ENCODE measurements at regions not wholly inside any gene's neighbourhood (a gene's known extent, or its start where the extent isn't known, plus 50 kb on each side); places are given as distances from the start of the nearest gene placed in this dataset.

DNA sequence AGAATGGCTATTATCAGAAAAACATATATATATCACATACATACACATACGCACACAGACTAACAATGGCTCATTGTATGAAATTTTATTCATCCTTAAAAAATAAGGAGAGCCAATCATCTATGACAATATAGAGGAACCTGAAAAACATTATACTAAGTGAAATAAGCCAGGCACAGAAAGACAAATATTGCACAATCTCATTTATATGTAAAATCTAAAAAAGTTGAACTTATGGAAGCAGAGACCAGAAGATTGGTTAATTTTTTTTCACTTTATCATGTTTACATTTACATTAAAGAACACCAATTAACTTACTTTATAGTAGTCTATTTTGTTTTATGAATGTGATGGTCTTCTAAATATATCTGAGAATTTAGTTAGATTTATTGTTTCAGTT is 198.7 kb downstream of the KIF2B start:
- DNase-seq (no peak), ATAC-seq (ENCODE audit: low read depth) (no peak)
- no peak overlapping the region for H3K9ac ChIP-seq (ENCODE audit: low read depth, low read length)
- H3K56ac ChIP-seq (ENCODE audit: extremely low read depth, insufficient read depth, low read length): no peak overlapping the region
- no peaks in the 10 kb centered on the region for H3K79me1 ChIP-seq (ENCODE audit: low read depth in 1 of 2, low read length in 2 of 2)
- H3K27ac ChIP-seq (ENCODE audit: insufficient read depth, low read length): no peak overlapping the region
- in situ Hi-C loops (cut with MboI; ENCODE audit: low sequenced_read_pairs) (no loop called here), dilution Hi-C loops (cut with HindIII; ENCODE audit: low sequenced_read_pairs, unreplicated experiment) (no loop called here), intact Hi-C loops (cut with micrococcal nuclease) (no loop called here)
- no peak overlapping the region for H2BK5ac ChIP-seq (ENCODE audit: low read depth, low read length, poor library complexity, severe bottlenecking)
- no peaks in the 10 kb centered on the region for H3K4me1 ChIP-seq (ENCODE audit: control insufficient read depth, insufficient read depth, low read length)
- no peaks in the 10 kb centered on the region for H3K36me3 ChIP-seq (ENCODE audit: control insufficient read depth, insufficient read depth, low read length)
- H3K4me2 ChIP-seq (ENCODE audit: low read depth, low read length): no peak overlapping the region
- no peaks in the 10 kb centered on the region for H3K27me3 ChIP-seq (ENCODE audit: control insufficient read depth, insufficient read depth, low read length)
- no peak overlapping the region for H3K4me3 ChIP-seq (ENCODE audit: insufficient read depth, low read depth, low read length)
- no peak overlapping the region for H3K18ac ChIP-seq (ENCODE audit: low read depth, low read length)
- H3K9me1 ChIP-seq (ENCODE audit: insufficient read depth, low read length): no peaks in the 10 kb centered on the region
- H3K9me3 ChIP-seq (ENCODE audit: control insufficient read depth, insufficient read depth, low read length): 0 out of 2 replicates have a peak, but pooled peaks cover 3% of the 10 kb centered on the region
- H2AK9ac ChIP-seq (replicated peaks; ENCODE audit: low read depth, low read length, poor library complexity): no peak overlapping the region
- H3K23ac ChIP-seq (ENCODE audit: low read depth, low read length): no peak overlapping the region
- POLR2A ChIA-PET (ENCODE audit: unreplicated experiment): no interaction called here
- H4K8ac ChIP-seq (ENCODE audit: low read depth in 2 of 2, low read length in 2 of 2): no peak overlapping the region
- H3K14ac ChIP-seq (replicated peaks; ENCODE audit: low read depth, low read length): no peak overlapping the region
- no peak overlapping the region for H4K91ac ChIP-seq (ENCODE audit: insufficient read depth, low read depth, low read length)
- H2AFZ ChIP-seq (replicated peaks; ENCODE audit: low read length, poor library complexity): no peak overlapping the region
- no peak overlapping the region for H3K4ac ChIP-seq (ENCODE audit: low read depth, low read length)
- H4K20me1 ChIP-seq (ENCODE audit: insufficient read depth, low read length): no peaks in the 10 kb centered on the region
- no peak overlapping the region for H4K5ac ChIP-seq (ENCODE audit: low read depth, low read length)
- H2BK20ac ChIP-seq (ENCODE audit: low read depth, low read length): no peak overlapping the region
- no TSS peak for BruUV-seq (replicated peaks)
- H2BK120ac ChIP-seq (ENCODE audit: low read depth, low read length): no peak overlapping the region
- H2AK5ac ChIP-seq (ENCODE audit: low read depth, low read length): no peak overlapping the region
- CTCF ChIA-PET: no interaction called here
- no CpG with 5 or more reads among the region's 1 CpG for WGBS, 2 experiments (ENCODE audit: extremely low coverage in 2 of 2, insufficient read length in 1 of 2)
- TF ChIP-seq, protein P1, sequence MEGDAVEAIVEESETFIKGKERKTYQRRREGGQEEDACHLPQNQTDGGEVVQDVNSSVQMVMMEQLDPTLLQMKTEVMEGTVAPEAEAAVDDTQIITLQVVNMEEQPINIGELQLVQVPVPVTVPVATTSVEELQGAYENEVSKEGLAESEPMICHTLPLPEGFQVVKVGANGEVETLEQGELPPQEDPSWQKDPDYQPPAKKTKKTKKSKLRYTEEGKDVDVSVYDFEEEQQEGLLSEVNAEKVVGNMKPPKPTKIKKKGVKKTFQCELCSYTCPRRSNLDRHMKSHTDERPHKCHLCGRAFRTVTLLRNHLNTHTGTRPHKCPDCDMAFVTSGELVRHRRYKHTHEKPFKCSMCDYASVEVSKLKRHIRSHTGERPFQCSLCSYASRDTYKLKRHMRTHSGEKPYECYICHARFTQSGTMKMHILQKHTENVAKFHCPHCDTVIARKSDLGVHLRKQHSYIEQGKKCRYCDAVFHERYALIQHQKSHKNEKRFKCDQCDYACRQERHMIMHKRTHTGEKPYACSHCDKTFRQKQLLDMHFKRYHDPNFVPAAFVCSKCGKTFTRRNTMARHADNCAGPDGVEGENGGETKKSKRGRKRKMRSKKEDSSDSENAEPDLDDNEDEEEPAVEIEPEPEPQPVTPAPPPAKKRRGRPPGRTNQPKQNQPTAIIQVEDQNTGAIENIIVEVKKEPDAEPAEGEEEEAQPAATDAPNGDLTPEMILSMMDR (conservative IDR thresholded peaks at IDR 0.05; ENCODE audit: low read depth, low read length): no peak
- TF ChIP-seq RCOR1 (IDR thresholded peaks at IDR 0.05; ENCODE audit: insufficient replicate concordance, low read length): no peak
- TF ChIP-seq, protein P2, sequence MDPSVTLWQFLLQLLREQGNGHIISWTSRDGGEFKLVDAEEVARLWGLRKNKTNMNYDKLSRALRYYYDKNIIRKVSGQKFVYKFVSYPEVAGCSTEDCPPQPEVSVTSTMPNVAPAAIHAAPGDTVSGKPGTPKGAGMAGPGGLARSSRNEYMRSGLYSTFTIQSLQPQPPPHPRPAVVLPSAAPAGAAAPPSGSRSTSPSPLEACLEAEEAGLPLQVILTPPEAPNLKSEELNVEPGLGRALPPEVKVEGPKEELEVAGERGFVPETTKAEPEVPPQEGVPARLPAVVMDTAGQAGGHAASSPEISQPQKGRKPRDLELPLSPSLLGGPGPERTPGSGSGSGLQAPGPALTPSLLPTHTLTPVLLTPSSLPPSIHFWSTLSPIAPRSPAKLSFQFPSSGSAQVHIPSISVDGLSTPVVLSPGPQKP (IDR thresholded peaks at IDR 0.05; ENCODE audit: borderline replicate concordance, low read depth, low read length): no peak
- TF ChIP-seq CHD1 (IDR thresholded peaks at IDR 0.05; ENCODE audit: low read depth, low read length): no peak
- TF ChIP-seq RAD21 (IDR thresholded peaks at IDR 0.05; ENCODE audit: low read length): no peak
- no peak for TF ChIP-seq FOS (IDR thresholded peaks at IDR 0.05; ENCODE audit: low read depth, low read length)
- no peak for TF ChIP-seq BHLHE40 (IDR thresholded peaks at IDR 0.05; ENCODE audit: low read depth, low read length)
- peak; percentile 54 for TF ChIP-seq CEBPB (IDR thresholded peaks at IDR 0.05; ENCODE audit: low read depth, low read length)
- TF ChIP-seq NFE2L2 (IDR thresholded peaks at IDR 0.05; ENCODE audit: low read depth, low read length): no peak
- no peak overlapping the region for H2BK15ac ChIP-seq (ENCODE audit: low read depth, low read length)

Measured in IMR-90 (cell line).